ENCODE measurements at regions not wholly inside any gene's neighbourhood (a gene's known extent, or its start where the extent isn't known, plus 50 kb on each side); places are given as distances from the start of the nearest gene placed in this dataset.
A peak's percentile ranks its signal among the peaks of the same experiment; 100 is the strongest.

DNA sequence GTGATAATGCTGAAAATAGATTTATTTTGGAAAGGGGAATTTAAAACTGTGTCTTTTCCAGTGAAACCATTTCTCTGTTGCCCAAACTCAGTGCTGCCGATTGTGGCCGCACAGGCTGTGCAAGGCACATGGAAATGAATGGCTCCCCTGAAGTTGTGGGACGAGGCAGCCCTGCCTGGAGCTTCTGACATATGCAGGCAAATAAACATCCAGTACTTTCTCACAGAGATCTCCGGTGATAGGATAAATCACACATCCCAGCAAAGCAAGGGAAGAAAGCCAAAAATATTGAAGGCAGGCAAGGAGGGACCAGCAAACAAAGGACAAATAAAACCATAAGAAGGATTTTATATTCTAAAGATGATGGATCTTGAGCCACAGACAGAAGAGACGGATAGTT is 464.5 kb downstream of the MTRR start:
- H3K4me3 ChIP-seq (ENCODE audit: low read depth, low read length) = no peak overlapping the region
- no peak for DNase-seq (ENCODE audit: low read depth)
- TF ChIP-seq MYC (IDR thresholded peaks at IDR 0.05; ENCODE audit: low read depth, low read length) (no peak), POLR2A (IDR thresholded peaks at IDR 0.05; ENCODE audit: extremely low read depth, insufficient read length) (no peak)
- TF ChIP-seq, protein P1, sequence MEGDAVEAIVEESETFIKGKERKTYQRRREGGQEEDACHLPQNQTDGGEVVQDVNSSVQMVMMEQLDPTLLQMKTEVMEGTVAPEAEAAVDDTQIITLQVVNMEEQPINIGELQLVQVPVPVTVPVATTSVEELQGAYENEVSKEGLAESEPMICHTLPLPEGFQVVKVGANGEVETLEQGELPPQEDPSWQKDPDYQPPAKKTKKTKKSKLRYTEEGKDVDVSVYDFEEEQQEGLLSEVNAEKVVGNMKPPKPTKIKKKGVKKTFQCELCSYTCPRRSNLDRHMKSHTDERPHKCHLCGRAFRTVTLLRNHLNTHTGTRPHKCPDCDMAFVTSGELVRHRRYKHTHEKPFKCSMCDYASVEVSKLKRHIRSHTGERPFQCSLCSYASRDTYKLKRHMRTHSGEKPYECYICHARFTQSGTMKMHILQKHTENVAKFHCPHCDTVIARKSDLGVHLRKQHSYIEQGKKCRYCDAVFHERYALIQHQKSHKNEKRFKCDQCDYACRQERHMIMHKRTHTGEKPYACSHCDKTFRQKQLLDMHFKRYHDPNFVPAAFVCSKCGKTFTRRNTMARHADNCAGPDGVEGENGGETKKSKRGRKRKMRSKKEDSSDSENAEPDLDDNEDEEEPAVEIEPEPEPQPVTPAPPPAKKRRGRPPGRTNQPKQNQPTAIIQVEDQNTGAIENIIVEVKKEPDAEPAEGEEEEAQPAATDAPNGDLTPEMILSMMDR (IDR thresholded peaks at IDR 0.05; ENCODE audit: low read depth, low read length) = no peak
- TF ChIP-seq, protein P2, sequence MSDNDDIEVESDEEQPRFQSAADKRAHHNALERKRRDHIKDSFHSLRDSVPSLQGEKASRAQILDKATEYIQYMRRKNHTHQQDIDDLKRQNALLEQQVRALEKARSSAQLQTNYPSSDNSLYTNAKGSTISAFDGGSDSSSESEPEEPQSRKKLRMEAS (IDR thresholded peaks at IDR 0.05; ENCODE audit: low read depth, low read length) = no peak

DNA sequence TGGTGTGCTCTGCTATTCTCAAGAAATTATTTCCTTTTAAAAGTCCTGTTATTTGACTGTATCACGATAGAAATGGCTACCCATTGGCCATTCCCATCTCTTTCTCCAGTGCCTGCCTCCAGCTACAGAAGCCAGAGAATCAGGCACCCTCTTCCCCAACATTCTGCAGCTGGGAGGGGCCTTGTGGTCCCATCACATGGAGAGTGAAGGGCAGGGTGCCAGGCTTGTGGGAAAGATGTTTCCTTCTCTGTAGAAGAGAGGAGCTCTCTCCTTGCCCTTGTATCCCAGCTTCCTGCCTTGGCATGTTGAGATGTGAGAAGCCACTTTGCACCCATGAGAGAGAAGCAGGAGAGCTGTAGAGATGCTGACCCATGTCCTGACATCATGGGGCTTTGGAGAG is 465.0 kb downstream of the MTRR start:
- no peak overlapping the region for H3K4me3 ChIP-seq (ENCODE audit: low read depth, low read length)
- DNase-seq (ENCODE audit: low read depth) = no peak

DNA sequence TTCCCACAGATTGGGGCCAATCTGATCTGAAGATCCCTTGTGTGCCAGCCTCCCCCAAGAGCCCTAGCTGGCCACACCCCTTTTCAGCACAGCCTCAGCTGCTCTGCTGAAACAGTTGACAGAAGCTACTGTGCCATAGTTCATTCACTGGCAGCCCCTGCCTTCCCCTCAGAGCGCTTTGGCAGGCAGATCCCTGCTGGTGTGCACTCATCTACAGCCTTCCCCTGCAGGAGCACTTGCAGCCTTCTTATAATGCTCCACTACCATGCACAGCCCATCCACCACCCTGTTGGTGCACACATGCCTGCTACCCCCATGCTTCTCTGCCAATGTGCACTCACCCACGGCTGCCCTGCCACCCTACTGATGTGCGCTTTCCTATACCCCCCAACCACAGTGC is 471.3 kb downstream of the MTRR start:
- no peak for DNase-seq (ENCODE audit: low read depth)
- H3K4me3 ChIP-seq (ENCODE audit: low read depth, low read length) = no peak overlapping the region
- no peak for TF ChIP-seq MYC (IDR thresholded peaks at IDR 0.05; ENCODE audit: low read depth, low read length)
- TF ChIP-seq POLR2A (IDR thresholded peaks at IDR 0.05; ENCODE audit: extremely low read depth, insufficient read length) = no peak
- TF ChIP-seq, protein P1 (IDR thresholded peaks at IDR 0.05; ENCODE audit: low read depth, low read length) = no peak
- TF ChIP-seq, protein P2 (IDR thresholded peaks at IDR 0.05; ENCODE audit: low read depth, low read length) = no peak

More for the DNA sequence above, 465.0 kb downstream of the MTRR start:
- TF ChIP-seq POLR2A (IDR thresholded peaks at IDR 0.05; ENCODE audit: extremely low read depth, insufficient read length) (no peak), MYC (IDR thresholded peaks at IDR 0.05; ENCODE audit: low read depth, low read length) (no peak)
- TF ChIP-seq, protein P2 (IDR thresholded peaks at IDR 0.05; ENCODE audit: low read depth, low read length) = no peak
- TF ChIP-seq, protein P1 (IDR thresholded peaks at IDR 0.05; ENCODE audit: low read depth, low read length) = no peak

DNA sequence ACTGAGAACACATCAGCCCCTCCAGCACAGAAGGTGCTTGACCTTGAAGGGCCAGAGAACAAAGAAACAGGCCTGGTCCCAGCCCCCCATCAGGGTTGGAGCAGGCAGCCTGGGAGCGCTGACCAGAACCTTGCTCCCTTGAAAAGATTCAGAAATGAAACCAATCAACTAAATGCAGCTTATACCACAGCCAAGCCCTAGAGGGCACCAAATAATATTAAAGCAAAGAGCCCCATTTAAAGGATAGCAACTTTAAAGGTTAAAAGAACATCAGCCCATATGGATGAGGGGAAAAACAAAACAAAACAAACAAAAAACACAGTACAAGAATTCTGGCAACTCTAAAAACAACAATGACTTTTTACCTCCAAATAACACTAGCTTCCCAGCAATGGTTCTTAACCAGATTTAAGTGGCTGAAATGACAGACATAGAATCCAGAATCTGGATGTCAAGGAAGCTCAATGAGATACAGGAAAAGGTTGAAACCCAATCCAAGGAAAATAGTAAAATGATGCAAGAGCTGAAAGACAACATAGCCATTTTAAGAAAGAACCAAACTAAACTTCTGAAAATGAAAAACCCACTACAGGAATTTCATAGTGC is 471.9 kb downstream of the MTRR start:
- DNase-seq (ENCODE audit: low read depth) = peak; percentile 6
- H3K4me3 ChIP-seq (ENCODE audit: low read depth, low read length) = no peak overlapping the region
- TF ChIP-seq, protein P2 (IDR thresholded peaks at IDR 0.05; ENCODE audit: low read depth, low read length) = no peak
- TF ChIP-seq, protein P1 (IDR thresholded peaks at IDR 0.05; ENCODE audit: low read depth, low read length) = peak; percentile 49

DNA sequence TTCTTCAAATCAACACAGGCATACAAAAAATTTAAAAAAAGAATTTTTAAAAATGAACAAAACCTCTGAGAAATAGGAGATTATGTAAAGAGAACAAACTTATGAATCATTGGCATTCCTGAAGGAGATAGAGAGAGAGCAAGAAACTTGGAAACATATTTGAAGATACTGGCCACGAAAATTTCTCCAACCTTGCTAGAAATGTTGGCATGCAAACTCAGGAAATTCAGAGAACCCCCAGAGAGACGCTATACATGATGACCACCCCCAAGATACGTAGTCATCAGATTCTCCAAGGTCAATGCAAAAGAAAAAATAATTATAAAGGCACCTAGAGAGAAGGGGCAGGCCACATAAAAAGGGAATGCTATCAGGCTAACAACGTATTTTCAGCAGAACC is 472.5 kb downstream of the MTRR start:
- TF ChIP-seq, protein P2 (IDR thresholded peaks at IDR 0.05; ENCODE audit: low read depth, low read length) = no peak
- TF ChIP-seq, protein P1 (IDR thresholded peaks at IDR 0.05; ENCODE audit: low read depth, low read length) = no peak
- TF ChIP-seq MYC (IDR thresholded peaks at IDR 0.05; ENCODE audit: low read depth, low read length) = no peak
- no peak for TF ChIP-seq POLR2A (IDR thresholded peaks at IDR 0.05; ENCODE audit: extremely low read depth, insufficient read length)
- no peak overlapping the region for H3K4me3 ChIP-seq (ENCODE audit: low read depth, low read length)
- DNase-seq (ENCODE audit: low read depth) = no peak
